Loucy (cell line): ENCODE measurements at regions not wholly inside any gene's neighbourhood (a gene's known extent, or its start where the extent isn't known, plus 50 kb on each side); places are given as distances from the start of the nearest gene placed in this dataset.

ENCODE experiments used
- H2AFZ ChIP-seq: fragments of 200-600 bp; sonication (generic); 2 replicates; pipeline ENCODE4 v1.6.0; 2016; ENCODE audit warnings: antibody characterized with exemption, mild to moderate bottlenecking, low read length, moderate library complexity
- H3F3A ChIP-seq: fragments of 200-600 bp; 2 replicates; pipeline ENCODE4 v1.6.0; 2016; ENCODE audit warnings: antibody characterized with exemption, low read depth, mild to moderate bottlenecking
- H3K27me3 ChIP-seq: fragments of 200-600 bp; sonication (generic); 2 replicates; pipeline ENCODE4 v1.6.1; 2014; ENCODE audit warnings: low read length, mild to moderate bottlenecking; ENCODE audit not compliant: insufficient read depth, poor library complexity, severe bottlenecking
- H3K36me3 ChIP-seq: fragments of 200-600 bp; sonication (generic); 2 replicates; pipeline ENCODE4 v1.6.1; 2016; ENCODE audit warnings: low read length; ENCODE audit not compliant: insufficient read depth
- H3K4me1 ChIP-seq: fragments of 200-600 bp; sonication (generic); 2 replicates; pipeline ENCODE4 v1.5.1; 2014; ENCODE audit warnings: low read length, mild to moderate bottlenecking; ENCODE audit not compliant: insufficient read depth, poor library complexity, severe bottlenecking
- H3K4me2 ChIP-seq: fragments of 200-600 bp; sonication (generic); 2 replicates; pipeline ENCODE4 v1.6.0; 2014; ENCODE audit warnings: antibody characterized with exemption, low read length, low read depth, mild to moderate bottlenecking; ENCODE audit not compliant: poor library complexity, severe bottlenecking
- H3K4me3 ChIP-seq: fragments of 200-600 bp; sonication (generic); 2 replicates; pipeline ENCODE4 v1.5.1; 2014; ENCODE audit warnings: low read length, mild to moderate bottlenecking, mixed read lengths; ENCODE audit not compliant: poor library complexity, severe bottlenecking
- H3K79me2 ChIP-seq: fragments of 200-600 bp; sonication (generic); 2 replicates; pipeline ENCODE4 v1.6.1; 2014; ENCODE audit warnings: low read length; ENCODE audit not compliant: insufficient read depth
- H3K9ac ChIP-seq: fragments of 200-600 bp; sonication (generic); 2 replicates; pipeline ENCODE4 v1.6.0; 2014; ENCODE audit warnings: mild to moderate bottlenecking, low read depth, low read length, moderate library complexity; ENCODE audit not compliant: poor library complexity, severe bottlenecking
- H3K9me2 ChIP-seq: fragments of 200-600 bp; sonication (generic); replicated peaks from 2 replicates; pipeline ENCODE4 v1.6.1; 2016; ENCODE audit warnings: low read depth, low read length, mixed read lengths
- H3K9me3 ChIP-seq: fragments of 200-600 bp; sonication (generic); 2 replicates; pipeline ENCODE4 v1.6.1; 2014; ENCODE audit warnings: mild to moderate bottlenecking, antibody characterized with exemption, low read length, low read depth; ENCODE audit not compliant: insufficient read depth
- H4K20me1 ChIP-seq: fragments of 200-600 bp; sonication (generic); 2 replicates; pipeline ENCODE4 v1.6.0; 2014; ENCODE audit warnings: antibody characterized with exemption, low read length, mild to moderate bottlenecking; ENCODE audit not compliant: insufficient read depth, poor library complexity, severe bottlenecking
- EZH2phosphoT487 ChIP-seq: fragments of 200-600 bp; IDR thresholded peaks from 2 replicates; pipeline ENCODE4 v1.6.1; 2018; ENCODE audit warnings: antibody characterized with exemption, mild to moderate bottlenecking, moderate library complexity, borderline replicate concordance
- TF ChIP-seq, protein P1 (sequence below): fragments of 200-600 bp; sonication (generic); conservative IDR thresholded peaks from 2 replicates; pipeline ENCODE4 v1.5.1; 2014; ENCODE audit warnings: mild to moderate bottlenecking, antibody characterized with exemption, low read length

- no peaks in the 10 kb centered on the region for H3K79me2 ChIP-seq
- H3K27me3 ChIP-seq = no peaks in the 10 kb centered on the region
- H3K9me2 ChIP-seq = no peaks in the 10 kb centered on the region
- H3K36me3 ChIP-seq = no peaks in the 10 kb centered on the region
- H3K4me1 ChIP-seq = no peaks in the 10 kb centered on the region
- H3K9me3 ChIP-seq = no peaks in the 10 kb centered on the region
- no peaks in the 10 kb centered on the region for H4K20me1 ChIP-seq
- H3F3A ChIP-seq = no peaks in the 10 kb centered on the region
- H3K4me3 ChIP-seq = no peak overlapping the region
- no peak overlapping the region for H3K9ac ChIP-seq
- H3K4me2 ChIP-seq = no peak overlapping the region
- TF ChIP-seq EZH2phosphoT487 = no peak
- TF ChIP-seq, protein P1, sequence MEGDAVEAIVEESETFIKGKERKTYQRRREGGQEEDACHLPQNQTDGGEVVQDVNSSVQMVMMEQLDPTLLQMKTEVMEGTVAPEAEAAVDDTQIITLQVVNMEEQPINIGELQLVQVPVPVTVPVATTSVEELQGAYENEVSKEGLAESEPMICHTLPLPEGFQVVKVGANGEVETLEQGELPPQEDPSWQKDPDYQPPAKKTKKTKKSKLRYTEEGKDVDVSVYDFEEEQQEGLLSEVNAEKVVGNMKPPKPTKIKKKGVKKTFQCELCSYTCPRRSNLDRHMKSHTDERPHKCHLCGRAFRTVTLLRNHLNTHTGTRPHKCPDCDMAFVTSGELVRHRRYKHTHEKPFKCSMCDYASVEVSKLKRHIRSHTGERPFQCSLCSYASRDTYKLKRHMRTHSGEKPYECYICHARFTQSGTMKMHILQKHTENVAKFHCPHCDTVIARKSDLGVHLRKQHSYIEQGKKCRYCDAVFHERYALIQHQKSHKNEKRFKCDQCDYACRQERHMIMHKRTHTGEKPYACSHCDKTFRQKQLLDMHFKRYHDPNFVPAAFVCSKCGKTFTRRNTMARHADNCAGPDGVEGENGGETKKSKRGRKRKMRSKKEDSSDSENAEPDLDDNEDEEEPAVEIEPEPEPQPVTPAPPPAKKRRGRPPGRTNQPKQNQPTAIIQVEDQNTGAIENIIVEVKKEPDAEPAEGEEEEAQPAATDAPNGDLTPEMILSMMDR = no peak
- H2AFZ ChIP-seq = no peak overlapping the region
Observed at GRCh38 chr11:33624083-33624482, 76.5 kb downstream of the C11orf91 start.

DNA sequence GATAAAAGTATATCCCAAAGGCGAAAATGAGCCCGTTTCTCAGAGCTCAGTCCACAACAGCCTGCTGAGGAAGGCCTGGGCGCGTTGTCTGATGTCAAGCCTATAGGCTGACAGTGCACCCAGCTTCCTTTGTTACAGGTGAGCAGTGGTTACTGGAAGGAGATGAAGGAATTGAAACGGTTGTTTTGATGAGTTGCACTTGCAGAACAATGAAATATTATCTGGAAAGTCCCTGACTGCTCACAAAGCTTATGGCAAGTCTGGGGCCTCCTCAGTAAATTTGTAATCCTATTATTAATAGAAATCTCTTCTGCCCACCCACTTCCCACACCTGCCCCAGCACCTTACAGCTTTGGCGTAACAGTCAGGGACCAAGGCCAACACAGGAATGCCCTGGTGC is 77.8 kb downstream of the C11orf91 start:
- Histone ChIP-seq H2AFZ (no peak overlapping the region), H3K36me3 (no peaks in the 10 kb centered on the region), H3K27me3 (no peaks in the 10 kb centered on the region), H3K79me2 (no peaks in the 10 kb centered on the region), H3K9ac (no peak overlapping the region), H3F3A (no peaks in the 10 kb centered on the region), H3K9me3 (no peaks in the 10 kb centered on the region), H4K20me1 (no peaks in the 10 kb centered on the region), H3K4me3 (no peak overlapping the region), H3K4me1 (no peaks in the 10 kb centered on the region), H3K4me2 (no peak overlapping the region), H3K9me2 (no peaks in the 10 kb centered on the region)
- TF ChIP-seq, protein P1 = no peak
- no peak for TF ChIP-seq EZH2phosphoT487

DNA sequence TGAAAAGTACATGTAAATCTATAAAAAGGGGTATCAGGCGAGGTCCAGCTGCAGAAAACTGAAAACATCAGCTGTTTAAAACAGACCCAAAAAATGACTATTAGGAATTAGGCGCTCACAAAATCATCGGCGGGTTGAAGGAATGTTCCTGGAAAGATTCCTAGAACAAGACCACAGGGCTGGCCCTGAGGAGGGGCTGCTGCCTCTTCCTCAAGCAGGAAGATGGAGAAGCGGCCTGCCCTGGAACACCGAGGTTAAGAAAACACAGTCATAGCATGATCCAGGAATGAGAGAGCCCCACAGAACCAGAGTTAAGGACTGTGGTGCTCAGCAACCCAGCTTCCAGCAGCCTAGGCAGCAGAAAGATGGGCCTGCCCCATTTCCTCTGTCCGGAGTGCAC is 78.4 kb downstream of the C11orf91 start:
- Histone ChIP-seq H3K4me2 (no peak overlapping the region), H3K9ac (no peak overlapping the region), H3K27me3 (no peaks in the 10 kb centered on the region), H3K4me1 (no peaks in the 10 kb centered on the region), H4K20me1 (no peaks in the 10 kb centered on the region), H3K4me3 (no peak overlapping the region), H3K79me2 (no peaks in the 10 kb centered on the region), H3K36me3 (no peaks in the 10 kb centered on the region), H3K9me2 (no peaks in the 10 kb centered on the region), H2AFZ (no peak overlapping the region), H3F3A (no peaks in the 10 kb centered on the region), H3K9me3 (no peaks in the 10 kb centered on the region)
- TF ChIP-seq, protein P1 = no peak
- TF ChIP-seq EZH2phosphoT487 = no peak
